SK-MEL-5 (cell line): ENCODE measurements at regions not wholly inside any gene's neighbourhood (a gene's known extent, or its start where the extent isn't known, plus 50 kb on each side); places are given as distances from the start of the nearest gene placed in this dataset.

Experiments
- DNase-seq: peaks from one replicate; pipeline ENCODE4 v3.0.0-alpha.2; 2016; ENCODE audit warnings: low read depth, low spot score
- in situ Hi-C: cut with HindIII; loops from 2 replicates; pipeline ENCODE4 v1.10.0; 2016; ENCODE audit warnings: low sequenced_read_pairs, high pct_unique_total_duplicates, low pct_unique_long_range_greater_than_20kb

DNA sequence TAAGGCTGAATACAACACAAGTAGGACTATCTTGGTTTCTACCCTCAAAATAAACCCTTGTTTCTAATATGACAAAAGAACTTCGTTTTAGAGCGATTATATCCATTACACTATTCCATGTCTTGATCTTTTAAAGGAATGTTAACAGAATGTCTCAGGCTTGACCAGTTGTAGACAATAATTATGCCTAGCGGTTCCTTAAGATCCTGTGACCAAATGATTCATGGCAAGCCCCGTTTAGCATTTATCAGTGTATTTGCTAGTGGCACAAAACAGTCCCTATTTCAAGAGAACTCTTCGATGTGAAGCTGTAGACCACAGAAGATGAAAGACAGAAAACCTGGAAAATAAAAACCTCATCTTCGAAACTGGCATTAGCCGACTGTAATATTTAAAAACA is 200.9 kb upstream of the SOX9 start:
- in situ Hi-C loops, result no loop called here
- DNase-seq, result no peak

DNA sequence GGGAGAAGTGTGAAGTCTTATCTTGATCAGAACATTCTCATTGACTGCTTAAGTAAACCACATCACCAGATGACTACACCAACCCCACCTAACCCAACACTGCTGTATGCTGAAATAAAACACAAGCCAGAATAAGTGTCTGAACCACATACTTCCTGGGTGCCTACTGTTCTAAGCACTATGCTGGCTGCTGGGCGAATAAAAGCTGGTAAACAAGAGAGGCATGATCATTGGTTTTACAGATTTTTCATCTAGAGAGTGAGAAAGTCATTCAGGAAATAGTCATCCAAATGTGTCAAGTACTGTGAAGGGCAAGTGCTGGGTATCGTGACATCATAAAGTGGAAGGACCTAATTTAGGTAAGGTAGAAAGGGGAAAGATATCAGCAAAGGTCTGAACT is 199.0 kb upstream of the SOX9 start:
- in situ Hi-C loops, result no loop called here
- DNase-seq, result no peak

GRCh38 chr17:71922439-71922838 is 198.4 kb upstream of the SOX9 start:
- in situ Hi-C loops, result no loop called here
- DNase-seq, result peak; percentile 94

GRCh38 chr17:71926746-71927398 is 193.9 kb upstream of the SOX9 start:
- DNase-seq, result peak; percentile 32
- in situ Hi-C loops, result no loop called here

DNA sequence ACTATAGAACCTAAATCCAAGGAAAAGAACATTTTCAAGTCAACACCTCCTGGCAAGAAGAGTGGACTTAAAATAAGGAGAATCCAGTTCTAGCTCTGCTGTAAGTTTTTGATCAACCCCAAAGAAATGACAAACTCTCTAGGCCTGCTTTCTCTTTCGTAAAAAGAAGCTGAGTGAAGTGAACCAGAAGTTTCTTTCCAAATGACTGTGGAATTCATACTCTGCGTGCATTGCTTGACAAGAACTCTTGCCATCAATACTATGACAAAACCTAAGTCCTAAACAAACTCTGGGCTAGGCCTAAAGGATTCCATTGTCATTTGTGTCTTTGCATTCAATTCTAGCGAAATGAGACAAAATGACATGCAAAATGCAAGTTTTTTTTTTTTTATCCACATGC is 187.5 kb upstream of the SOX9 start:
- in situ Hi-C loops, result no loop called here
- DNase-seq, result no peak

DNA sequence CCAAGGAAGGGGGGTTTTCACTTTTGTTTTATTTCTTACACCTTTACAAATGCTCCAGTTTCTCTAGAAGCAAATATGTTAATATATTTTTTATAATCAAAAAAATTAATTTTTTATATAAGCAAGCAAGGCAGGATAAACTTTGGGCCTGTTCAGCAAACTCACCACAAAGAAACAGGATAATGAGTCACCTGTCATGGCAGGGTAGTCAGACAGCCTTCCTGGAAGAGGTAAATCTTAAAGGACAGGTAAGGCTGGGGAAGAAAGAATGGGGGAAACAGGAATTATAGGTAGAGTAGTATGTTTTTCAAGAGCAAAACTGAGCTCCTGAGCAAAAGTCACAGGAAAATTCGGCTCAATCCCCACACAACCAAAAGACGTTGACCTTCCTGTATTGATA is 186.3 kb upstream of the SOX9 start:
- in situ Hi-C loops, result no loop called here

GRCh38 chr17:71935341-71935740 is 185.5 kb upstream of the SOX9 start:
- in situ Hi-C loops, result no loop called here
- DNase-seq, result no peak

More for the DNA sequence above, 186.3 kb upstream of the SOX9 start:
- DNase-seq, result no peak

- no peak for DNase-seq
- in situ Hi-C loops, result no loop called here
These were observed 183.8 kb upstream of the SOX9 start for GRCh38 chr17:71936977-71937376.

- DNase-seq, result no peak
- in situ Hi-C loops, result no loop called here
These were observed 182.9 kb upstream of the SOX9 start for GRCh38 chr17:71937914-71938313.

DNA sequence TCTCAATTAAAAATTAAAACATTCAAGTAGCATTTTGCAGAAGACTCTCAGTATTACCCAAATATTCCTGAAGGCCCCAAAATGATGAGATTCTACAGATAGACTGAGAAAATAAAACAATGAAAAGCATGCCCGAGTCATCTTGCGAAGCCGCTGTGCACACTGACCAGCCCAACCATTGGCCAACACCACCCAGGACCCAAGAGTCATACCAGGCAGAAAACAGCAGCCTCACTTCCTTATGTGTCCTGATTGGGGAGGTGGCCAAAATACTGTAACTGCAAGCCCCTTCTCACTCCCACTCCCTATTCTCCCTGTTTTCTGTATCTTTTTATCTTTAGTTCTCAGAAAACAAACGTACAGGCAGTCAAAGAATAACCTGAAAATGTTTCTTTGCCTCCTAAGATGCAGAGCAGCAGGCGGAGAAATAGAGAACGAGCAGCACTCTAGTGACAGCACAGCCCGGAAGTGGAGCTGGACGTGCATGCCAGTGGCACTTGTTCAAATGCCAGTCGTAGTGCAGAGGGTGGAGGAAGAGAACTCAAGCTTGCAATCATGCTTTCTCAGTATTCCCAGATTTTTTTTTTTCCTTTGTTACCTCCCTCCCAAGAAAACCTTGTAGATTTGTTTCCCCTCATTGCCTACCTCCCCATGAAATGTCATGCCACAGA is 182.3 kb upstream of the SOX9 start:
- DNase-seq, result no peak
- in situ Hi-C loops, result no loop called here

DNA sequence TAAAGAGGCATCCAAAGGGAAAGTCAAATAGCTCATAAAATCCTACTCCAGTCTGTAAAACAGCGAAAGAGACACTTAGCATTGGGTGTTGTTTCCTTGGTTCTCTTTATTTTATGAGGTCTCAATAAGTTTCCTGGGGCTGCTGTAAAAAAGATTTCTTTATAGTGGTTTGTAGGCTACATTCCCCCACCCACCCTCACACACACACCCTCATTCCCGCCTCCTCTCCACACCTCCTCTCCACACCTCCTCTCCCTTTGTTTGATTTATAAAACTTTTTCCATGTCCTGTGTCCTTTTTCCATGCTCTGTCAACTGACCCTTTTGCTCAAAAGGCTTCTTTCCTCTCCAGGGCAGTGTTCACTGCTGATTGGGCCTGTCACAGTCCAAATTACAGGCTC is 178.9 kb upstream of the SOX9 start:
- no peak for DNase-seq
- in situ Hi-C loops, result no loop called here

DNA sequence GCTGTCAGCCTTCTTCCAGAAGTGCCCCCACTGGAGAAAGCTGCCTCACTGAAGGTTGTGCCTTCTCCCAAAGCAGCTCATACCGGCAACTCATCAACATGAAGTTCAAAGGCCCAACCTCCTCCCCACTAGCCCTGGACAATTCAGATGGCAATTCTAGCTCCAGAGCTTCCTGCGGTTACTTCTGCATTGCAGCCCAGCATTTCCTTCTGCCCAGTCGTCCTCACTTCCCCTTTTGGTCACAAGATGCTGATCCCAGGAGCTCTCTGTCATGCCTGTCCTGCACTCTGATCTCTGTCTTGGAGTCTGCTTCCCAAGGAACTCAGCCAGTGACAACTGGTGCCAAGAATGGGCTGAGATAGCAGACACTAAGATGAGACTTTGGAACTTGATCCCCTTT is 178.2 kb upstream of the SOX9 start:
- no peak for DNase-seq
- in situ Hi-C loops, result no loop called here

- in situ Hi-C loops, result no loop called here
- no peak for DNase-seq
These were observed 172.0 kb upstream of the SOX9 start for GRCh38 chr17:71948703-71949422.

DNA sequence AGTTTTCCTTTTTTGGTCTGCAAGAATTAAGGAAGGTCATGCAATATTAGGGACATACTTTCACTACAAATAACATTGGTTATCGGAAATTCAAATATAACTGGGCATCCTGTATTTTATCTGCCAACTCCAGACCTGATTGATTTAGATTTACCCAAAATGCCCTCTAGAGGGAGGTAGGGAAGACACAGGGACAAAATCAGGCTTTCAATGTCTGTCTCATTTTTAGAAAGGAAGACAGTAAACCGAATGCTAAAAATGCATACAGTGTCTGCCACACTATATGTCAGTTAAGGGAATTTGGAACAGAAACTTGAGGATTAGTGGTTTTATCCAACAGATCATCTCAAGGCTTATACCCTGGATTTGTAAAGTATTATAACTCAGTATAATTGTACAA is 161.7 kb upstream of the SOX9 start:
- in situ Hi-C loops, result no loop called here
- peak; percentile 79 for DNase-seq

DNA sequence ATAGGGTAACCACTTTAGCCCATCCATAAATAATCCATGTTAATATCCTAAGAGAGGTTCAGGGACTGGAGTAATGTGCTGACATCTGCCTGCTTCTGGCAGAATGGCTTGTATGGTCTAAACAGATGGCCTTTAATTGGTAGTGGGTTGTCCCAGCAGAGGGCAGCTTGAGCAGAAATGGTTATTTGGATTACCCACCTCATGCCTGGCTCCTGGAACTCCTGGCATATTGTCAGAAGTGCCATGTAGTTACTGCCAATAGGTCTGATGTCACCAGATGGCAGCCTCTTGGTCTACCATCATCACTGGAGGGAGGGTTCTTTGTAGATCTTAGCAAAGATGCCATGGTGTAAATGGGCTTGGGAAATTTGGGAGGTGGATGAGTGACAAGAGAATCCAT is 157.5 kb upstream of the SOX9 start:
- in situ Hi-C loops, result no loop called here
- DNase-seq, result peak; percentile 91

GRCh38 chr17:71963791-71964190 is 157.0 kb upstream of the SOX9 start:
- DNase-seq, result peak; percentile 91
- in situ Hi-C loops, result no loop called here

- peak; percentile 28 for DNase-seq
- in situ Hi-C loops, result no loop called here
These were observed 156.3 kb upstream of the SOX9 start for GRCh38 chr17:71964559-71964958.

- in situ Hi-C loops, result no loop called here
- DNase-seq, result no peak
These were observed 154.8 kb upstream of the SOX9 start for GRCh38 chr17:71966055-71966454.
